Osteoblast (primary cell): ENCODE measurements at regions not wholly inside any gene's neighbourhood (a gene's known extent, or its start where the extent isn't known, plus 50 kb on each side); places are given as distances from the start of the nearest gene placed in this dataset.
A peak's percentile ranks its signal among the peaks of the same experiment; 100 is the strongest.

Experiments used
- DNase-seq: peaks from one replicate; pipeline ENCODE4 v3.0.0; 2011; ENCODE audit warnings: low spot score, mixed read lengths; ENCODE audit not compliant: insufficient read length; ENCODE audit errors: missing footprints
- H2AFZ ChIP-seq: 2 replicates; pipeline ENCODE4 v1.6.0; 2011; ENCODE audit warnings: mild to moderate bottlenecking, low read length
- H3K27ac ChIP-seq: 2 replicates; pipeline ENCODE4 v1.5.1; 2011; ENCODE audit warnings: mild to moderate bottlenecking, low read depth, low read length, moderate library complexity
- H3K27me3 ChIP-seq: 2 replicates; pipeline ENCODE4 v1.6.0; 2012; ENCODE audit warnings: mild to moderate bottlenecking, control low read depth, inconsistent platforms, low read length, moderate library complexity; ENCODE audit not compliant: insufficient read depth
- H3K36me3 ChIP-seq: 2 replicates; pipeline ENCODE4 v1.5.1; 2011; ENCODE audit warnings: mild to moderate bottlenecking, low read length, control low read depth, moderate library complexity; ENCODE audit not compliant: insufficient read depth
- H3K4me1 ChIP-seq: 2 replicates; pipeline ENCODE4 v1.5.1; 2011; ENCODE audit warnings: mild to moderate bottlenecking, low read length, control low read depth, moderate library complexity; ENCODE audit not compliant: insufficient read depth
- H3K4me2 ChIP-seq: 2 replicates; pipeline ENCODE4 v1.6.0; 2011; ENCODE audit warnings: mild to moderate bottlenecking, low read length; ENCODE audit not compliant: insufficient read depth
- H3K4me3 ChIP-seq: fragments of 200-600 bp; sonication (generic); 3 replicates; pipeline ENCODE4 v1.5.1; 2012; ENCODE audit warnings: mild to moderate bottlenecking, low read length, inconsistent platforms; ENCODE audit not compliant: insufficient read depth
- H3K79me2 ChIP-seq: 2 replicates; pipeline ENCODE4 v1.6.0; 2012; ENCODE audit warnings: mild to moderate bottlenecking, low read length, control low read depth, inconsistent platforms; ENCODE audit not compliant: insufficient read depth
- H3K9me3 ChIP-seq: 2 replicates; pipeline ENCODE4 v1.5.1; 2011; ENCODE audit warnings: low read depth, low read length, control low read depth
- H4K20me1 ChIP-seq: 2 replicates; pipeline ENCODE4 v1.6.0; 2012; ENCODE audit warnings: mild to moderate bottlenecking, low read length, control low read depth; ENCODE audit not compliant: insufficient read depth
- TF ChIP-seq, protein P1 (sequence below): IDR thresholded peaks from 2 replicates; pipeline ENCODE4 v1.5.1; 2011; ENCODE audit warnings: mild to moderate bottlenecking, low read depth, low read length, moderate library complexity; ENCODE audit errors: extremely low read depth

- no peak for DNase-seq
- Histone ChIP-seq H3K9me3 (no peaks in the 10 kb centered on the region), H3K4me1 (no peaks in the 10 kb centered on the region), H3K4me2 (no peak overlapping the region), H3K36me3 (no peaks in the 10 kb centered on the region), H3K79me2 (no peaks in the 10 kb centered on the region), H4K20me1 (no peaks in the 10 kb centered on the region), H3K27ac (no peak overlapping the region), H3K4me3 (no peak overlapping the region), H2AFZ (no peak overlapping the region), H3K27me3 (peaks cover 31% of the 10 kb centered on the region)
- TF ChIP-seq, protein P1, sequence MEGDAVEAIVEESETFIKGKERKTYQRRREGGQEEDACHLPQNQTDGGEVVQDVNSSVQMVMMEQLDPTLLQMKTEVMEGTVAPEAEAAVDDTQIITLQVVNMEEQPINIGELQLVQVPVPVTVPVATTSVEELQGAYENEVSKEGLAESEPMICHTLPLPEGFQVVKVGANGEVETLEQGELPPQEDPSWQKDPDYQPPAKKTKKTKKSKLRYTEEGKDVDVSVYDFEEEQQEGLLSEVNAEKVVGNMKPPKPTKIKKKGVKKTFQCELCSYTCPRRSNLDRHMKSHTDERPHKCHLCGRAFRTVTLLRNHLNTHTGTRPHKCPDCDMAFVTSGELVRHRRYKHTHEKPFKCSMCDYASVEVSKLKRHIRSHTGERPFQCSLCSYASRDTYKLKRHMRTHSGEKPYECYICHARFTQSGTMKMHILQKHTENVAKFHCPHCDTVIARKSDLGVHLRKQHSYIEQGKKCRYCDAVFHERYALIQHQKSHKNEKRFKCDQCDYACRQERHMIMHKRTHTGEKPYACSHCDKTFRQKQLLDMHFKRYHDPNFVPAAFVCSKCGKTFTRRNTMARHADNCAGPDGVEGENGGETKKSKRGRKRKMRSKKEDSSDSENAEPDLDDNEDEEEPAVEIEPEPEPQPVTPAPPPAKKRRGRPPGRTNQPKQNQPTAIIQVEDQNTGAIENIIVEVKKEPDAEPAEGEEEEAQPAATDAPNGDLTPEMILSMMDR, result no peak
Observed at GRCh38 chr9:29209748-29210291, 1636.5 kb upstream of the C9orf72 start.

DNA sequence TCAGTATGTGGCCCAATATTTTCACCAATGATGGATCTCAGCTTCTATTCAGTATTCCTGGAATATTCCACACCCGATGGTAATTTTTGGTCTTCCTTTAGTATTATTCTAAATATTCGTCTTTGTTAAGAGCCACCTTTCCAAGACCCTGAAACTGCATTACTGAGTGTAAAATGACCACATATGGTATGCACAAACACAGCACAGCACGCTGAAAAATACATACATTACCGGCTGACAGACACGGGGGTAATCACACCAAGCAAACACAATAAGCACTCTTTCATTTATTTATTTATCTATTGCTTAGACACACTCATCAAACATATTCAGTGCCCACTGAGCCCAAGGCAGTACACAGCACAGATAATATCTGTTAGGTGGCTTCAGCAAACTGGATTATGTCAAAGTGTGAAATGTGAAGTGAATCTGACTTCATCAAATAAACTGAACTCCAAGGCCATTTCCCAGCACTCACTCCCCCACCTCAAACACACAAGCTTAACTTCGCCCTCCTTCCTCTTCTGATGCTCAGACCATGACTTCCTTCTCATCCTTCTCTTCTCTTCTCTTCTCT, 1637.8 kb upstream of the C9orf72 start:
- TF ChIP-seq, protein P1, result no peak
- no peaks in the 10 kb centered on the region for H3K79me2 ChIP-seq

GRCh38 chr9:29211580-29212396, 1638.5 kb upstream of the C9orf72 start:
- Histone ChIP-seq H3K4me1 (no peaks in the 10 kb centered on the region), H3K36me3 (no peaks in the 10 kb centered on the region), H3K79me2 (no peaks in the 10 kb centered on the region), H3K4me2 (no peak overlapping the region), H3K27me3 (peaks cover 37% of the 10 kb centered on the region), H3K27ac (no peak overlapping the region), H3K4me3 (peak overlapping the region; percentile 22), H3K9me3 (no peaks in the 10 kb centered on the region), H4K20me1 (no peaks in the 10 kb centered on the region), H2AFZ (no peak overlapping the region)
- TF ChIP-seq, protein P1, result peak; percentile 24
- DNase-seq, result peak; percentile 91

More for the DNA sequence above, 1637.8 kb upstream of the C9orf72 start:
- Histone ChIP-seq H2AFZ (no peak overlapping the region), H3K27me3 (peaks cover 37% of the 10 kb centered on the region), H3K4me3 (no peak overlapping the region), H4K20me1 (no peaks in the 10 kb centered on the region), H3K9me3 (no peaks in the 10 kb centered on the region), H3K27ac (no peak overlapping the region), H3K36me3 (no peaks in the 10 kb centered on the region), H3K4me2 (no peak overlapping the region), H3K4me1 (no peaks in the 10 kb centered on the region)
- DNase-seq, result no peak
